Panc1 (cell line): ENCODE measurements at regions not wholly inside any gene's neighbourhood (a gene's known extent, or its start where the extent isn't known, plus 50 kb on each side); places are given as distances from the start of the nearest gene placed in this dataset.

Experiments used
- ATAC-seq: fragments of 200-7000 bp; cut with Tn5 transposase; 2 replicates; pipeline ENCODE4 v1.9.1; 2020; ENCODE audit warnings: mild to moderate bottlenecking, moderate library complexity
- BruUV-seq: library from RNA; stranded (reverse); fragments of 400-500 nt; replicated peaks from 2 replicates; lab custom pipeline; 2021; lab: Mats Ljungman, UMichigan
- CTCF ChIA-PET: fragments of 300-600 bp; sonication (Branson Sonifier 250); formaldehyde crosslinking; loops from one replicate; lab custom pipeline; 2022; ENCODE audit warnings: antibody characterized with exemption; lab: Charles Lee
- POLR2A ChIA-PET: fragments of 300-600 bp; sonication (Branson Sonifier 250); formaldehyde crosslinking; loops from one replicate; lab custom pipeline; 2022; ENCODE audit warnings: antibody characterized with exemption; lab: Charles Lee
- DNase-seq: peaks from one replicate; pipeline ENCODE4 v3.0.0-alpha.2; 2010; ENCODE audit warnings: low read depth, low spot score
- H3K27ac ChIP-seq: 2 replicates; pipeline ENCODE4 v1.5.1; 2011; ENCODE audit warnings: mild to moderate bottlenecking, low read length, inconsistent platforms
- H3K27me3 ChIP-seq: fragments of 200-500 bp; sonication (Bioruptor generic); 2 replicates; pipeline ENCODE4 v1.6.0; 2014; ENCODE audit warnings: low read length, inconsistent platforms; ENCODE audit not compliant: control insufficient read depth, insufficient read depth
- H3K36me3 ChIP-seq: fragments of 200-500 bp; sonication (Bioruptor generic); 2 replicates; pipeline ENCODE4 v1.5.1; 2014; ENCODE audit warnings: inconsistent platforms, mild to moderate bottlenecking, low read length, moderate library complexity; ENCODE audit not compliant: control insufficient read depth, insufficient read depth
- H3K4me1 ChIP-seq: 2 replicates; pipeline ENCODE4 v1.5.1; 2011; ENCODE audit warnings: inconsistent platforms, mild to moderate bottlenecking, low read length, moderate library complexity; ENCODE audit not compliant: control insufficient read depth, insufficient read depth
- H3K4me3 ChIP-seq, 2 experiments: 2 replicates each; pipeline ENCODE4 v1.5.1; 2011 to 2012; ENCODE audit warnings: low read depth in 2 of 2, low read length in 2 of 2, mild to moderate bottlenecking in 2 of 2, inconsistent platforms in 1 of 2, moderate library complexity in 1 of 2
- H3K9me3 ChIP-seq: fragments of 200-500 bp; sonication (Bioruptor generic); 2 replicates; pipeline ENCODE4 v1.5.1; 2014; ENCODE audit warnings: low read depth, mild to moderate bottlenecking, inconsistent platforms, low read length, moderate library complexity; ENCODE audit not compliant: control insufficient read depth, insufficient read depth
- POLR2AphosphoS5 ChIP-seq: IDR thresholded peaks from 2 replicates; pipeline ENCODE4 v1.6.1; 2012; ENCODE audit warnings: mild to moderate bottlenecking, low read depth, low read length, moderate library complexity
- SIN3A ChIP-seq: IDR thresholded peaks from 2 replicates; pipeline ENCODE4 v1.6.1; 2012; ENCODE audit warnings: low read depth, mild to moderate bottlenecking, low read length, moderate library complexity, borderline replicate concordance; ENCODE audit not compliant: insufficient read depth
- TCF7L2 ChIP-seq: IDR thresholded peaks from 2 replicates; pipeline ENCODE4 v1.6.1; 2011; ENCODE audit warnings: mild to moderate bottlenecking, low read depth, low read length, inconsistent platforms
- in situ Hi-C: cut with HindIII; loops from 2 replicates; pipeline ENCODE4 v1.10.0; 2016; ENCODE audit warnings: low sequenced_read_pairs, low pct_unique_long_range_greater_than_20kb
- intact Hi-C: fragments of 100-400 bp; cut with micrococcal nuclease; formaldehyde crosslinking; loops from one replicate; pipeline ENCODE4 v1.10.0; 2022; ENCODE audit not compliant: unreplicated experiment
- TF ChIP-seq, protein P1 (sequence below), 2 experiments: IDR thresholded peaks; 2 replicates each; pipeline ENCODE4 v1.6.1; 2011 to 2012; ENCODE audit warnings: low read depth in 2 of 2, control low read depth in 1 of 2, low read length in 1 of 2, mild to moderate bottlenecking in 1 of 2, moderate library complexity in 1 of 2; ENCODE audit not compliant: insufficient read depth in 1 of 2
- TF ChIP-seq, protein P2 (sequence below): fragments of 450-650 bp; IDR thresholded peaks from 2 replicates; pipeline ENCODE4 v1.5.1; 2017; ENCODE audit warnings: mild to moderate bottlenecking

DNA sequence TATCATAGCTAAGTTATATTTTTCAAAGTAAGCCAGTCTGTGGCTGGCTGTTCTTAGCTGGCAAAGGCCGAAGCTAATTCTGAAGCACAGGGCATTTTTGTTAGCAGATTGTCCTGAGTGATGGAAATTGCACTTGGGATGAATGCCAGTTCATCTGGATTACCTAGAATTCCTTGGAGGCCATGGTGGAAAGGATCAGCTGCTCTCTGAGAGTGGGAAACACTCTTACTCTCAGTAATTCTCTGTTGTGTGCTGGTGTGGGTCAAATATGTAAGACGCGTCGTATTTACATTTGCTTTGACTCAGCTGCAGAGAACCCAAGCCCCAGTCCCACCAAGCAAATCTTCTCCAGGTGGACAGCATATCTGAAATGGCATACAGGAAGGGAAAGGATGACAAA lies 60.7 kb upstream of the C1QTNF9B start:
- ChIA-PET CTCF (interaction anchor here (0.6 kb wide), 1 partner anchor 287 kb away, joined by 4 read pairs; no protein-coding TSS in a partner anchor), POLR2A (no interaction called here)
- no peak for DNase-seq
- Histone ChIP-seq H3K27ac (no peak overlapping the region), H3K9me3 (no peaks in the 10 kb centered on the region), H3K36me3 (no peaks in the 10 kb centered on the region), H3K4me3 (no peak overlapping the region), H3K27me3 (no peaks in the 10 kb centered on the region), H3K4me1 (no peaks in the 10 kb centered on the region)
- no peak for TF ChIP-seq TCF7L2
- no peak for TF ChIP-seq POLR2AphosphoS5
- TF ChIP-seq, protein P1, sequence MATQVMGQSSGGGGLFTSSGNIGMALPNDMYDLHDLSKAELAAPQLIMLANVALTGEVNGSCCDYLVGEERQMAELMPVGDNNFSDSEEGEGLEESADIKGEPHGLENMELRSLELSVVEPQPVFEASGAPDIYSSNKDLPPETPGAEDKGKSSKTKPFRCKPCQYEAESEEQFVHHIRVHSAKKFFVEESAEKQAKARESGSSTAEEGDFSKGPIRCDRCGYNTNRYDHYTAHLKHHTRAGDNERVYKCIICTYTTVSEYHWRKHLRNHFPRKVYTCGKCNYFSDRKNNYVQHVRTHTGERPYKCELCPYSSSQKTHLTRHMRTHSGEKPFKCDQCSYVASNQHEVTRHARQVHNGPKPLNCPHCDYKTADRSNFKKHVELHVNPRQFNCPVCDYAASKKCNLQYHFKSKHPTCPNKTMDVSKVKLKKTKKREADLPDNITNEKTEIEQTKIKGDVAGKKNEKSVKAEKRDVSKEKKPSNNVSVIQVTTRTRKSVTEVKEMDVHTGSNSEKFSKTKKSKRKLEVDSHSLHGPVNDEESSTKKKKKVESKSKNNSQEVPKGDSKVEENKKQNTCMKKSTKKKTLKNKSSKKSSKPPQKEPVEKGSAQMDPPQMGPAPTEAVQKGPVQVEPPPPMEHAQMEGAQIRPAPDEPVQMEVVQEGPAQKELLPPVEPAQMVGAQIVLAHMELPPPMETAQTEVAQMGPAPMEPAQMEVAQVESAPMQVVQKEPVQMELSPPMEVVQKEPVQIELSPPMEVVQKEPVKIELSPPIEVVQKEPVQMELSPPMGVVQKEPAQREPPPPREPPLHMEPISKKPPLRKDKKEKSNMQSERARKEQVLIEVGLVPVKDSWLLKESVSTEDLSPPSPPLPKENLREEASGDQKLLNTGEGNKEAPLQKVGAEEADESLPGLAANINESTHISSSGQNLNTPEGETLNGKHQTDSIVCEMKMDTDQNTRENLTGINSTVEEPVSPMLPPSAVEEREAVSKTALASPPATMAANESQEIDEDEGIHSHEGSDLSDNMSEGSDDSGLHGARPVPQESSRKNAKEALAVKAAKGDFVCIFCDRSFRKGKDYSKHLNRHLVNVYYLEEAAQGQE (IDR thresholded peaks at IDR 0.05; ENCODE audit: insufficient read depth in 1 of 2, low read depth in 2 of 2, low read length in 1 of 2) = no peak
- TF ChIP-seq, protein P2, sequence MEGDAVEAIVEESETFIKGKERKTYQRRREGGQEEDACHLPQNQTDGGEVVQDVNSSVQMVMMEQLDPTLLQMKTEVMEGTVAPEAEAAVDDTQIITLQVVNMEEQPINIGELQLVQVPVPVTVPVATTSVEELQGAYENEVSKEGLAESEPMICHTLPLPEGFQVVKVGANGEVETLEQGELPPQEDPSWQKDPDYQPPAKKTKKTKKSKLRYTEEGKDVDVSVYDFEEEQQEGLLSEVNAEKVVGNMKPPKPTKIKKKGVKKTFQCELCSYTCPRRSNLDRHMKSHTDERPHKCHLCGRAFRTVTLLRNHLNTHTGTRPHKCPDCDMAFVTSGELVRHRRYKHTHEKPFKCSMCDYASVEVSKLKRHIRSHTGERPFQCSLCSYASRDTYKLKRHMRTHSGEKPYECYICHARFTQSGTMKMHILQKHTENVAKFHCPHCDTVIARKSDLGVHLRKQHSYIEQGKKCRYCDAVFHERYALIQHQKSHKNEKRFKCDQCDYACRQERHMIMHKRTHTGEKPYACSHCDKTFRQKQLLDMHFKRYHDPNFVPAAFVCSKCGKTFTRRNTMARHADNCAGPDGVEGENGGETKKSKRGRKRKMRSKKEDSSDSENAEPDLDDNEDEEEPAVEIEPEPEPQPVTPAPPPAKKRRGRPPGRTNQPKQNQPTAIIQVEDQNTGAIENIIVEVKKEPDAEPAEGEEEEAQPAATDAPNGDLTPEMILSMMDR = no peak
- TF ChIP-seq SIN3A = no peak
- ATAC-seq = no peak
- in situ Hi-C loops (no loop called here), intact Hi-C loops (no loop called here)
- no TSS peak for BruUV-seq

DNA sequence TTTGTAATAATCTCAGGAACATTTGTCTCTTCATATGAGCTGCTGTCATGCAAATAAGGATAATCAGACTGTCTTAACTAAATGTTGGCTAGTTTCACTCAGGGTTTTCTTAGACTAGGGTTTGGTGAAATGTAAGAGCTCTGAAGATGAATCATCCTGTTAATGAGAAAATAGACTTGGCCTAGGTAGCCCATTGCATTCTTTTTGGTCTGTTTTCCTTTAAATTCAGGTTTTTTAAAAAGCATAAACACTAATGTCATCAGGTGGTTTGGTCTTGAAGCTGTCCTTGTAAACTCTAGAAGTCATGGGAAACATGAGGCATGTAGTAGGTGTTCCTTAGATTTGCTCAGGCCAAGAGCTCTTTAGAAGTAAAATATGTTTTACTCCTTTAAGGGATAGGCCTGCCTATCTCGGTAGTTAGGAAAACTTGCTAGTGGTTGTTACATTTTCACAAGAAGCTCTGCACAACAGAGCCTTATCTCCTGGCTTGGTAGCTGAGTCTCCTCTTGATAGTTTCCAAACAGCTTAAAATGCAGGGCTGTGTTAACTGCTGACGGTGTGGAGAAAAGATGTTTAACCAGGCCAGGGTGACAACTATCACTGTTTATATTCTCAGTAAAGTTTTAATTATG lies 62.0 kb upstream of the C1QTNF9B start:
- H3K4me3 ChIP-seq = no peak overlapping the region
- POLR2A ChIA-PET = no interaction called here
- TF ChIP-seq POLR2AphosphoS5 (no peak), SIN3A (no peak)
- TF ChIP-seq, protein P2 = no peak
- H3K27ac ChIP-seq = no peak overlapping the region
- H3K27me3 ChIP-seq = no peaks in the 10 kb centered on the region
- no TSS peak for BruUV-seq
- DNase-seq (no peak), ATAC-seq (no peak)
- no peaks in the 10 kb centered on the region for H3K4me1 ChIP-seq
- H3K9me3 ChIP-seq = no peaks in the 10 kb centered on the region
- intact Hi-C loops = no loop called here
- H3K36me3 ChIP-seq = no peaks in the 10 kb centered on the region
- CTCF ChIA-PET = no interaction called here
- in situ Hi-C loops = no loop called here
